ENCODE measurements at regions not wholly inside any gene's neighbourhood (a gene's known extent, or its start where the extent isn't known, plus 50 kb on each side); places are given as distances from the start of the nearest gene placed in this dataset.

- H3K9ac ChIP-seq, result no peak overlapping the region
Observed at GRCh38 chr5:73297430-73297829, 124.4 kb downstream of the TMEM174 start.

DNA sequence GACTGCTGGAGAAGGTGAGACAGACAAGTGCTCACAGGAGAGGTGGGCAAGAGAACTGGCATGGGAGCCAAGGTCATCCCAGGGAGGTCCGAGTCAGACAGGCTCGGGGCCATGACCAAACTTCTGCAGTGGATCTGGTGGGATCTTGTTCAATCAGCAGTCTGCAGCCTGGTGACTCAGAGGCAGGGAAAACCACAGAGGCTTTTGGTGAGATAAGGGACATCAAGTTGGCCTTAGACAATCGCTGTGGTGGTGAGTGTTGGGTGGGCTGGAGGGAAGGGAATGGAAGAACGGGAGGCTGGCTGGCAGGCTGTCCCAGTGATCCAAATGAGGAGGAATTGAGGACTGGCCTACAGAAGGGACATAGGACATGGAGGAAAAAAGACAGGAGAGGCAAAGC lies 123.8 kb downstream of the TMEM174 start:
- H3K27ac ChIP-seq, result no peak overlapping the region
- peaks cover 66% of the 10 kb centered on the region for H3K27me3 ChIP-seq
- no peak overlapping the region for H3K9ac ChIP-seq
- H3K36me3 ChIP-seq, result no peaks in the 10 kb centered on the region
- H3K4me2 ChIP-seq, result no peak overlapping the region
- no peaks in the 10 kb centered on the region for H4K20me1 ChIP-seq
- H3K4me3 ChIP-seq, result no peak overlapping the region
- no peak for TF ChIP-seq Cebpa-rat (IDR thresholded peaks at IDR 0.05)
- peaks cover 41% of the 10 kb centered on the region for H3K9me3 ChIP-seq
- no peaks in the 10 kb centered on the region for H3K4me1 ChIP-seq

More at GRCh38 chr5:73297430-73297829, 124.4 kb downstream of the TMEM174 start:
- Histone ChIP-seq H3K27me3 (peaks cover 73% of the 10 kb centered on the region), H3K9me3 (peaks cover 47% of the 10 kb centered on the region), H3K27ac (no peak overlapping the region), H3K36me3 (no peaks in the 10 kb centered on the region), H4K20me1 (no peaks in the 10 kb centered on the region), H3K4me1 (no peaks in the 10 kb centered on the region), H3K4me2 (no peak overlapping the region), H3K4me3 (no peak overlapping the region)
- TF ChIP-seq Cebpa-rat (IDR thresholded peaks at IDR 0.05), result no peak

DNA sequence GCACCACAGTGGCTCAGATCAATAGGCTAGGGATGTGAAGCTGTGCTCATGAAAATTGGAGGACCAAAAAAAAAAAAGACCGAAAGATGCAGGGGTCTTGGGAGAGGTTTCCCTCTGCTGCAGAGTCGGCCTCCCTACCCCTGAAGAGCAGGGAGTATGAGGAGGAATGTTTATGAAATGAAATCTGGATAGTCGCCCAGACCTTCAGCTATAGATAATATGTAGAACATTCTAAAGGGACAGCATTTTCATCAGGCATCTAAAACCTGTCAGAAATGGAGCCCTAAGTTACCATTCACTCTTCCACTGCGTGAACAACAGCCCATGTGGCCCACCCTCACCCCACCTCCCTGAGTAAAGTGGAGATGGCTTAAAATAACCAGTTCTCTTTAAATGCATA lies 122.9 kb downstream of the TMEM174 start:
- H3K4me2 ChIP-seq, result no peak overlapping the region
- TF ChIP-seq Cebpa-rat (IDR thresholded peaks at IDR 0.05), result no peak
- H3K27ac ChIP-seq, result no peak overlapping the region
- H3K27me3 ChIP-seq, result peaks cover 58% of the 10 kb centered on the region
- no peaks in the 10 kb centered on the region for H4K20me1 ChIP-seq
- H3K36me3 ChIP-seq, result no peaks in the 10 kb centered on the region
- peaks cover 32% of the 10 kb centered on the region for H3K9me3 ChIP-seq
- no peaks in the 10 kb centered on the region for H3K4me1 ChIP-seq
- H3K4me3 ChIP-seq, result no peak overlapping the region
- H3K9ac ChIP-seq, result no peak overlapping the region

DNA sequence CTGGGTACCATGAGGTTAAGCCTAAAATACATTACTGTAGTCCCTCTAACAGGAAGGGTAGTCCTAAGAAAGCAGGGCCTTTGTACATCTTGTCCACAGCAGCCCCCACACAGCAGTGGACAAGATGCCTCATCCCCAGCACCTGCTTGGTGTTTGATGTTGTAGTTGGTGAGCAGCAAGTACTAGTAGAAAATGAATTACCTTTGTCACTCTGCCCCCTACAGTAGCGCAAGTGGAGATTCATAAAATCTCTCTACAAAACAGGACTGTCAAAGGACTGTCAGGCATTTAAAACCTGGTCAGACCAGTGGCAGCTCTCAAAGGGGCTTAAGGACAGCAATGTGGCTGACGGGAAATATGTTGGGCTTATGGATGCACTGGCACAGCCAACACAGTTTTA lies 122.5 kb downstream of the TMEM174 start:
- Histone ChIP-seq H3K27ac (no peak overlapping the region), H3K9me3 (peaks cover 28% of the 10 kb centered on the region), H3K4me1 (no peaks in the 10 kb centered on the region), H3K36me3 (no peaks in the 10 kb centered on the region), H3K4me3 (no peak overlapping the region), H3K9ac (no peak overlapping the region), H3K4me2 (no peak overlapping the region), H4K20me1 (no peaks in the 10 kb centered on the region), H3K27me3 (peaks cover 53% of the 10 kb centered on the region)
- no peak for TF ChIP-seq Cebpa-rat (IDR thresholded peaks at IDR 0.05)

- Histone ChIP-seq H3K9me3 (peaks cover 3% of the 10 kb centered on the region), H3K9ac (no peak overlapping the region), H3K36me3 (no peaks in the 10 kb centered on the region), H3K27ac (no peak overlapping the region), H3K4me2 (no peak overlapping the region), H3K4me1 (no peaks in the 10 kb centered on the region), H3K27me3 (peaks cover 28% of the 10 kb centered on the region), H4K20me1 (no peaks in the 10 kb centered on the region), H3K4me3 (no peak overlapping the region)
- no peak for TF ChIP-seq Cebpa-rat (IDR thresholded peaks at IDR 0.05)
Observed at GRCh38 chr5:73292816-73293459, 119.9 kb downstream of the TMEM174 start.

DNA sequence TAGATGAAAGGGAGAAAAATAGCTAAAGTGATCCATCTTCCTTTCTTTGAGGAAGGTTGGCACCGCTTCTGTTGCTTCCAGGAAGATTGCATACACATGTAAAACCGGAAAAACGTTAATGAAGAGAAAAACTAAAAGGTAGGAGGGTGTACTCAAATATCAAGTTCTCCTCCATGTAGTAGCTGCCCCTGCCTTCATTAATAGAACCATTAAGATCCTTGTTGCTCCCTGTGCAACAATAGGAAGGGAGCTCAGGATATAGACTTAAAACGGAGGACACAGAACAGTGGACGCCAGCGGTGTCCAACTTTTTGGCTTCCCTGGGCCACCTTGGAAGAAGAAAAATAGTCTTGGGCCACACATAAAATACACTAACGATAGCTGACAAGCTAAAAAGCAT lies 118.9 kb downstream of the TMEM174 start:
- Histone ChIP-seq H3K4me2 (no peak overlapping the region), H3K4me1 (no peaks in the 10 kb centered on the region), H3K4me3 (no peak overlapping the region), H3K27ac (no peak overlapping the region), H3K9me3 (peaks cover 5% of the 10 kb centered on the region; the same call in 1 of the 2 replicates), H3K9ac (no peak overlapping the region), H3K36me3 (no peaks in the 10 kb centered on the region), H3K27me3 (peaks cover 17% of the 10 kb centered on the region), H4K20me1 (no peaks in the 10 kb centered on the region)
- TF ChIP-seq Cebpa-rat (IDR thresholded peaks at IDR 0.05), result no peak

GRCh38 chr5:73290242-73290641 lies 117.2 kb downstream of the TMEM174 start:
- no peaks in the 10 kb centered on the region for H3K4me1 ChIP-seq
- H4K20me1 ChIP-seq, result no peaks in the 10 kb centered on the region
- no peak overlapping the region for H3K4me3 ChIP-seq
- no peak for TF ChIP-seq Cebpa-rat (IDR thresholded peaks at IDR 0.05)
- 0 out of 2 replicates have a peak, but pooled peaks cover under 1% of the 10 kb centered on the region for H3K27me3 ChIP-seq
- no peak overlapping the region for H3K9ac ChIP-seq
- H3K27ac ChIP-seq, result no peak overlapping the region
- no peak overlapping the region for H3K4me2 ChIP-seq
- H3K9me3 ChIP-seq, result peaks cover 5% of the 10 kb centered on the region; the same call in 1 of the 2 replicates
- H3K36me3 ChIP-seq, result no peaks in the 10 kb centered on the region

- H3K4me1 ChIP-seq, result no peaks in the 10 kb centered on the region
- no peak overlapping the region for H3K4me2 ChIP-seq
- H3K27me3 ChIP-seq, result no peaks in the 10 kb centered on the region
- H3K27ac ChIP-seq, result no peak overlapping the region
- H3K9me3 ChIP-seq, result peaks cover 5% of the 10 kb centered on the region; the same call in 1 of the 2 replicates
- no peak for TF ChIP-seq Cebpa-rat (IDR thresholded peaks at IDR 0.05)
- H4K20me1 ChIP-seq, result no peaks in the 10 kb centered on the region
- no peak overlapping the region for H3K9ac ChIP-seq
- no peak overlapping the region for H3K4me3 ChIP-seq
- H3K36me3 ChIP-seq, result no peaks in the 10 kb centered on the region
Observed at GRCh38 chr5:73288803-73289720, 116.1 kb downstream of the TMEM174 start.

GRCh38 chr5:73286896-73287295 lies 113.9 kb downstream of the TMEM174 start:
- no peak overlapping the region for H3K9ac ChIP-seq
- H3K36me3 ChIP-seq, result no peaks in the 10 kb centered on the region
- H3K9me3 ChIP-seq, result peaks cover 5% of the 10 kb centered on the region; the same call in 1 of the 2 replicates
- H3K27me3 ChIP-seq, result no peaks in the 10 kb centered on the region
- no peak overlapping the region for H3K27ac ChIP-seq
- no peak overlapping the region for H3K4me2 ChIP-seq
- TF ChIP-seq Cebpa-rat (IDR thresholded peaks at IDR 0.05), result no peak
- H3K4me3 ChIP-seq, result no peak overlapping the region
- H4K20me1 ChIP-seq, result no peaks in the 10 kb centered on the region
- no peaks in the 10 kb centered on the region for H3K4me1 ChIP-seq

DNA sequence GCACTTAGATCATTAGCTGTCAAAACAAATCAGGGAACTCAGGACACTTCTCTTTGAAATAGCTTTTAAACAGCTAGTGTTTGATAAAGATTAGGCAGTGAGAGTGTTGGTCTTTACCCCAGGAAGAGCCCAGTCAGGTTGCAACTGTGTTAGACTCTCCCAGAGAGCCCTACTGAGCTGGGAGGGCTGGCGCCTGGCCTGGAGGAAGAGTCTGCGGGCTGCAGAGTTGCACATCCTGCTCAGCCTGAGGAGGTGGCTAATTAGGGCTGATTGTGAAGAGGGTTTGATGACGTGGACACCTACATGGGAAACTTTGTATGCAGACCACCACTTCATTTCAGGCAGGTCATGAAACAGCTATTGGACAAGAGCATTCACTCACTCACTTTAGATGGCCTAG lies 112.0 kb downstream of the TMEM174 start:
- Histone ChIP-seq H4K20me1 (no peaks in the 10 kb centered on the region), H3K4me1 (no peaks in the 10 kb centered on the region)
- TF ChIP-seq Cebpa-rat (IDR thresholded peaks at IDR 0.05), result no peak

More for the DNA sequence above, 112.0 kb downstream of the TMEM174 start:
- Histone ChIP-seq H3K27ac (no peak overlapping the region), H3K27me3 (no peaks in the 10 kb centered on the region), H3K36me3 (no peaks in the 10 kb centered on the region), H3K4me3 (no peak overlapping the region), H3K9ac (no peak overlapping the region), H3K9me3 (peaks cover 5% of the 10 kb centered on the region; the same call in 1 of the 2 replicates), H3K4me2 (no peak overlapping the region)
